Sigmoid colon (tissue), 6 donors: ENCODE measurements at regions not wholly inside any gene's neighbourhood (a gene's known extent, or its start where the extent isn't known, plus 50 kb on each side); places are given as distances from the start of the nearest gene placed in this dataset.

Source experiments
- DNase-seq: peaks from one replicate; pipeline ENCODE4 v3.0.0-alpha.2; 2019
- H3K27ac ChIP-seq, 4 donors: fragments of 200-600 bp; sonication (generic); one replicate each; pipeline ENCODE4 v1.5.1; 2016 to 2019; ENCODE audit warnings: mild to moderate bottlenecking in 1 of 4
- H3K27me3 ChIP-seq, 3 donors: fragments of 200-600 bp; sonication (generic); one replicate each; pipeline ENCODE4 v1.5.1; 2019; ENCODE audit warnings: mild to moderate bottlenecking in 1 of 3
- H3K36me3 ChIP-seq, 4 donors: fragments of 200-600 bp; sonication (generic); one replicate each; pipeline ENCODE4 v1.5.1; 2016 to 2019
- H3K4me1 ChIP-seq, 4 donors: fragments of 200-600 bp; sonication (generic); one replicate each; pipeline ENCODE4 v1.5.1; 2017 to 2019
- H3K4me3 ChIP-seq, 4 donors: fragments of 200-600 bp; sonication (generic); one replicate each; pipeline ENCODE4 v1.5.1; 2017 to 2019; ENCODE audit warnings: mild to moderate bottlenecking in 2 of 4, moderate library complexity in 1 of 4
- H3K9me3 ChIP-seq, 4 donors: fragments of 200-600 bp in 3 of 4; sonication (generic) in 3 of 4; one replicate each; pipeline versions ENCODE4 v1.5.1 to v1.6.1; 2013 to 2019
- EP300 ChIP-seq, 4 donors: sonication (generic); formaldehyde crosslinking; IDR thresholded peaks; one replicate each; pipeline ENCODE4 v1.6.1; 2017; ENCODE audit warnings: antibody characterized with exemption in 4 of 4
- POLR2A ChIP-seq, 2 donors: fragments of 450-650 bp; IDR thresholded peaks; one replicate each; pipeline ENCODE4 v1.6.1; 2016; ENCODE audit warnings: antibody characterized with exemption in 2 of 2, mild to moderate bottlenecking in 2 of 2, moderate library complexity in 2 of 2
- POLR2AphosphoS5 ChIP-seq, 4 donors: sonication (generic); formaldehyde crosslinking; IDR thresholded peaks; one replicate each; pipeline ENCODE4 v1.6.1; 2017; ENCODE audit warnings: antibody characterized with exemption in 4 of 4
- WGBS, 2 donors: extraction: QIAGEN DNeasy Blood & Tissue Kit; methylation state at CpG; one replicate each; pipeline ENCODE4 v1.1.7; 2013; 5-methylcytosine and 5-hydroxymethylcytosine counted together
- intact Hi-C: fragments of 100-400 bp; cut with DNase I; formaldehyde crosslinking; loops from one replicate; pipeline ENCODE4 v1.15.1; 2023
- TF ChIP-seq, protein P1 (sequence below), 4 experiments: fragments of 450-650 bp in 3 of 4; fragments of 200-600 bp in 1 of 4; IDR thresholded peaks; one replicate each; pipeline ENCODE4 v1.5.1; 2016 to 2019; ENCODE audit warnings: antibody characterized with exemption in 4 of 4, mild to moderate bottlenecking in 3 of 4, moderate library complexity in 2 of 4
- donor health status: healthy with polysubstance abuse.
- donor health status: healthy.

DNA sequence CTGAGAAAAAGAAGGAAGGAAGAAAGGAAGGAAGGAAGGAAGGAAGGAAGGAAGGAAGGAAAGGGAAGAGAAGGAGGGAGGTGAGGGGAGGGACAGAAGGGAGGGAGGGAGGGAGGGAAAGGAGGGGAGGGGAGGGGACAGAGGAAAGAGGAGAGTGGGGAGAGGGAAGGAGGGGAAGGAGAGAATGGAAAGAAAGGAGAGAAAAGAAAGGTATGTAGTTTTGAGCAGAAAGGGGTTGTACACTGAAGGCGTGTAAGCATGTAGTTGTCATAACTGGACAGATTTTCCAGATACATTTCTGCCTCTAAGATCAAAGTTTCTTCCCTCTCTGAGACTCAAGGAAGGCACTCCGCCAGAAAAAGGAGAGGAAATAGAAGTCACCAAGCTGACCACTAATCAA lies 113.4 kb upstream of the KBTBD8 start:
- no peaks in the 10 kb centered on the region for H3K9me3 ChIP-seq
- no peaks in the 10 kb centered on the region for H3K4me1 ChIP-seq
- no peak for DNase-seq
- no peaks in the 10 kb centered on the region for H3K27me3 ChIP-seq
- no peak overlapping the region for H3K4me3 ChIP-seq
- TF ChIP-seq, protein P1, sequence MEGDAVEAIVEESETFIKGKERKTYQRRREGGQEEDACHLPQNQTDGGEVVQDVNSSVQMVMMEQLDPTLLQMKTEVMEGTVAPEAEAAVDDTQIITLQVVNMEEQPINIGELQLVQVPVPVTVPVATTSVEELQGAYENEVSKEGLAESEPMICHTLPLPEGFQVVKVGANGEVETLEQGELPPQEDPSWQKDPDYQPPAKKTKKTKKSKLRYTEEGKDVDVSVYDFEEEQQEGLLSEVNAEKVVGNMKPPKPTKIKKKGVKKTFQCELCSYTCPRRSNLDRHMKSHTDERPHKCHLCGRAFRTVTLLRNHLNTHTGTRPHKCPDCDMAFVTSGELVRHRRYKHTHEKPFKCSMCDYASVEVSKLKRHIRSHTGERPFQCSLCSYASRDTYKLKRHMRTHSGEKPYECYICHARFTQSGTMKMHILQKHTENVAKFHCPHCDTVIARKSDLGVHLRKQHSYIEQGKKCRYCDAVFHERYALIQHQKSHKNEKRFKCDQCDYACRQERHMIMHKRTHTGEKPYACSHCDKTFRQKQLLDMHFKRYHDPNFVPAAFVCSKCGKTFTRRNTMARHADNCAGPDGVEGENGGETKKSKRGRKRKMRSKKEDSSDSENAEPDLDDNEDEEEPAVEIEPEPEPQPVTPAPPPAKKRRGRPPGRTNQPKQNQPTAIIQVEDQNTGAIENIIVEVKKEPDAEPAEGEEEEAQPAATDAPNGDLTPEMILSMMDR (IDR thresholded peaks at IDR 0.05) = no peak
- TF ChIP-seq POLR2AphosphoS5 (IDR thresholded peaks at IDR 0.05) (no peak), POLR2A (IDR thresholded peaks at IDR 0.05) (no peak), EP300 (IDR thresholded peaks at IDR 0.05) (no peak)
- no peak overlapping the region for H3K27ac ChIP-seq
- H3K36me3 ChIP-seq = no peaks in the 10 kb centered on the region
- intact Hi-C loops = no loop called here
- 88 to 90% methylated on average over 2 of the region's 2 CpGs for WGBS, 2 donors

DNA sequence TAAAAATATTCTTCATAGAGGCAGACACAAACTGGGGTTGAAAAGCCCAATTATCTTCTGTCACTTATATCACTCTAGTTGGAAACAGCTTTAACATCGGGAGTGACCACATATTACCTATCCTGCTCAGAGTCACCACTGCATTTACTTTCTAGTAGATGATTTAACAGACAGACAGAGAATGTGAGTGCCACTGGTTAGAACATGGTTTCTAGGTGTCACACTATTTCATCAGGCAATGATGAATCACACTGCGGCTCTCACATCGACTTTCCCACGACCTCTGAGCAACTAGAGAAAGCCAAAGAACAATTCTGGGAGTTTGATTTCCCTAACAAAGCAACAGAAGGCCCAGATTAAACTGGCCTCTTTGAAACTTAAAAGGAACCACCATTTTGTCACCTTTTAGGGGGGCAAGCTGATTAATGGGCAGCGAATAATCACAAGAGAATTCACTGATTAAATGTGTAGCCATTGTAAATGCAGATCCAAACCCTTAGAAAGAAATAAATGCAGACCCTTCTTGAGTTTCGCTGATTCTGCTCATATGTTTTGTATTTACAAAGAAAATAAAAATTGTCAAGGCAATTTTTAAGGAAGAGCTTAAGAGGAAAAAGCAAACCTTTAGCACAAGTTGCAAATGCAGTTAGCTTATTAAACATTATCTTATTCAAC lies 112.6 kb upstream of the KBTBD8 start:
- no peaks in the 10 kb centered on the region for H3K9me3 ChIP-seq
- 76% methylated on average over 6 of the region's 6 CpGs for WGBS, 2 donors
- H3K27me3 ChIP-seq = no peaks in the 10 kb centered on the region
- intact Hi-C loops = no loop called here
- no peaks in the 10 kb centered on the region for H3K36me3 ChIP-seq
- TF ChIP-seq, protein P1 (IDR thresholded peaks at IDR 0.05) = no peak
- TF ChIP-seq EP300 (IDR thresholded peaks at IDR 0.05) (no peak), POLR2A (IDR thresholded peaks at IDR 0.05) (no peak), POLR2AphosphoS5 (IDR thresholded peaks at IDR 0.05) (no peak)
- H3K27ac ChIP-seq = no peak overlapping the region
- H3K4me1 ChIP-seq = no peaks in the 10 kb centered on the region
- no peak overlapping the region for H3K4me3 ChIP-seq
- no peak for DNase-seq

DNA sequence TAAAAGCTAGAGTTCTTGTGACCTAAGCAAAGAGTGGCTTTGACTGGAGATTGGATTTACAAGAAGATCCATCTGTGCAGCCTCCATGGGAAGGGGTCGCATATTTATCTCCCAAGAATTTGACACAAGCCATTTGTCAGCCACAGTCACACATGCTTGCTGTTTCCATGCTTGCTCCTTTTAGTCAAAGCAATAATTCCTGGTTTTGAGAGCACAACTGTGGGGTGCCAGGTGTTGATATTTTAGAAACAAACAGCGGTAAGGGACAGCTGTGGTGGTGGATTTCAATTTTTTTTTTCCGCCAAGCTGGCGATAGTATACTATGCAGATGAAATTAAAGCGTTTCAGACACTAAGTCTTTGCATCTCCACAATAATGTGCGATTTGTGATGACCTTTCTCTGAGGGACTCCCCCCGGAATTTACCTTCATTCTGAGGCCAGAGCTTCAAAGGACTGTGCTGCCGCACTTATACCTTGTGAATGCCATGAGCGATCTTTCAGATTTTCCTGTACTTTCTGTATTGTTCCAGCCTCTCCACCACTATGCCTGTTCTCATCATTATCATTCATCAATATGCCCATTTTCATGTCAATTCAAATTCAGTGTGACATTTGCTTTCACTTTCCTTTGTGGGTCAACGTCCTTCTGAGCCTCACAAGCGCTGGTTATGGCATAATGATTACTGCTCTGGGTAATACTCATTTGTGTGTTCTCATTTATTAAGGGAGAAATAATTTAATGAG lies 108.2 kb upstream of the KBTBD8 start:
- H3K27me3 ChIP-seq = no peaks in the 10 kb centered on the region
- H3K4me3 ChIP-seq = no peak overlapping the region
- no peak for DNase-seq
- H3K9me3 ChIP-seq = no peaks in the 10 kb centered on the region
- TF ChIP-seq POLR2AphosphoS5 (IDR thresholded peaks at IDR 0.05) (no peak), EP300 (IDR thresholded peaks at IDR 0.05) (no peak), POLR2A (IDR thresholded peaks at IDR 0.05) (no peak)
- TF ChIP-seq, protein P1 (IDR thresholded peaks at IDR 0.05) = no peak
- no peaks in the 10 kb centered on the region for H3K36me3 ChIP-seq
- no peak overlapping the region for H3K27ac ChIP-seq
- intact Hi-C loops = no loop called here
- 81 to 82% methylated on average over 11 of the region's 11 CpGs for WGBS, 2 donors
- H3K4me1 ChIP-seq = no peaks in the 10 kb centered on the region

DNA sequence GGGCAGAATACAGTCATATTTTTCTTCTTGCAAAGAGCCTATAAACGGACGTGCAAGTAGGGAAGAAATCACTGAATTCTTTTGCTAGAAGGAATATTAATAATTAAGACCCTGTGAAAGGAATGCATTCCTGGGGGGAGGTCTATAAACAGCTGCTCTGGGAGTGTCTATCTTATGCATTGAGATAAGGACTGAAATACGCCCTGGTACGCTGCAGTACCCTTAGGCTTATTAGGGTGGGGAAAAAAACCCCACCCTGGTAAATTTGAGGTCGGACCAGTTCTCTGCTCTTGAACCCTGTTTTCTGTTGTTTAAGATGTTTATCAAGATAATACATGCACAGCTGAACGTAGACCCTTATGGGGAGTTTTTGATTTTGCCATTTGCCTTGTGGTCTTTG lies 100.0 kb upstream of the KBTBD8 start:
- DNase-seq = no peak
- Histone ChIP-seq H3K36me3 (no peaks in the 10 kb centered on the region), H3K4me1 (no peaks in the 10 kb centered on the region), H3K27ac (no peak overlapping the region), H3K9me3 (peaks cover 0 to 12% (median 4%) of the 10 kb centered on the region in 4 donors), H3K27me3 (no peaks in the 10 kb centered on the region), H3K4me3 (no peak overlapping the region)
- intact Hi-C loops = no loop called here
- TF ChIP-seq POLR2AphosphoS5 (IDR thresholded peaks at IDR 0.05) = no peak
- TF ChIP-seq, protein P1 (IDR thresholded peaks at IDR 0.05) = no peak
- no peak for TF ChIP-seq EP300 (IDR thresholded peaks at IDR 0.05)
- no peak for TF ChIP-seq POLR2A (IDR thresholded peaks at IDR 0.05)
- WGBS, 2 donors = 72 to 86% methylated on average over 6 of the region's 6 CpGs
